Osteoblast (primary cell): ENCODE measurements at regions not wholly inside any gene's neighbourhood (a gene's known extent, or its start where the extent isn't known, plus 50 kb on each side); places are given as distances from the start of the nearest gene placed in this dataset.

Experiments used
- DNase-seq: peaks from one replicate; pipeline ENCODE4 v3.0.0; 2011; ENCODE audit warnings: low spot score, mixed read lengths; ENCODE audit not compliant: insufficient read length; ENCODE audit errors: missing footprints
- H2AFZ ChIP-seq: 2 replicates; pipeline ENCODE4 v1.6.0; 2011; ENCODE audit warnings: mild to moderate bottlenecking, low read length
- H3K27ac ChIP-seq: 2 replicates; pipeline ENCODE4 v1.5.1; 2011; ENCODE audit warnings: mild to moderate bottlenecking, low read depth, low read length, moderate library complexity
- H3K27me3 ChIP-seq: 2 replicates; pipeline ENCODE4 v1.6.0; 2012; ENCODE audit warnings: mild to moderate bottlenecking, control low read depth, inconsistent platforms, low read length, moderate library complexity; ENCODE audit not compliant: insufficient read depth
- H3K36me3 ChIP-seq: 2 replicates; pipeline ENCODE4 v1.5.1; 2011; ENCODE audit warnings: mild to moderate bottlenecking, low read length, control low read depth, moderate library complexity; ENCODE audit not compliant: insufficient read depth
- H3K4me1 ChIP-seq: 2 replicates; pipeline ENCODE4 v1.5.1; 2011; ENCODE audit warnings: mild to moderate bottlenecking, low read length, control low read depth, moderate library complexity; ENCODE audit not compliant: insufficient read depth
- H3K4me2 ChIP-seq: 2 replicates; pipeline ENCODE4 v1.6.0; 2011; ENCODE audit warnings: mild to moderate bottlenecking, low read length; ENCODE audit not compliant: insufficient read depth
- H3K4me3 ChIP-seq: fragments of 200-600 bp; sonication (generic); 3 replicates; pipeline ENCODE4 v1.5.1; 2012; ENCODE audit warnings: mild to moderate bottlenecking, low read length, inconsistent platforms; ENCODE audit not compliant: insufficient read depth
- H3K79me2 ChIP-seq: 2 replicates; pipeline ENCODE4 v1.6.0; 2012; ENCODE audit warnings: mild to moderate bottlenecking, low read length, control low read depth, inconsistent platforms; ENCODE audit not compliant: insufficient read depth
- H3K9me3 ChIP-seq: 2 replicates; pipeline ENCODE4 v1.5.1; 2011; ENCODE audit warnings: low read depth, low read length, control low read depth
- H4K20me1 ChIP-seq: 2 replicates; pipeline ENCODE4 v1.6.0; 2012; ENCODE audit warnings: mild to moderate bottlenecking, low read length, control low read depth; ENCODE audit not compliant: insufficient read depth
- CTCF ChIP-seq: IDR thresholded peaks from 2 replicates; pipeline ENCODE4 v1.5.1; 2011; ENCODE audit warnings: mild to moderate bottlenecking, low read depth, low read length, moderate library complexity; ENCODE audit errors: extremely low read depth

GRCh38 chr2:16121231-16121985 is 181.1 kb downstream of the MYCN start:
- Histone ChIP-seq H3K79me2 (no peaks in the 10 kb centered on the region), H3K4me2 (no peak overlapping the region), H3K4me3 (no peak overlapping the region), H3K4me1 (no peaks in the 10 kb centered on the region), H3K36me3 (no peaks in the 10 kb centered on the region), H3K9me3 (peaks cover 2% of the 10 kb centered on the region), H4K20me1 (no peaks in the 10 kb centered on the region), H2AFZ (no peak overlapping the region), H3K27ac (no peak overlapping the region), H3K27me3 (no peaks in the 10 kb centered on the region)
- DNase-seq: no peak
- TF ChIP-seq CTCF: no peak

GRCh38 chr2:16120591-16121180 is 180.3 kb downstream of the MYCN start:
- Histone ChIP-seq H3K4me3 (no peak overlapping the region), H3K27ac (no peak overlapping the region)
- TF ChIP-seq CTCF: no peak

GRCh38 chr2:16119741-16120140 is 179.4 kb downstream of the MYCN start:
- no peak overlapping the region for H2AFZ ChIP-seq
- no peak overlapping the region for H3K4me3 ChIP-seq
- H3K36me3 ChIP-seq: no peaks in the 10 kb centered on the region

More at GRCh38 chr2:16120591-16121180, 180.3 kb downstream of the MYCN start:
- Histone ChIP-seq H2AFZ (no peak overlapping the region), H3K4me2 (no peak overlapping the region), H3K79me2 (no peaks in the 10 kb centered on the region), H3K27me3 (no peaks in the 10 kb centered on the region), H3K9me3 (peaks cover 2% of the 10 kb centered on the region), H3K36me3 (no peaks in the 10 kb centered on the region), H4K20me1 (no peaks in the 10 kb centered on the region), H3K4me1 (no peaks in the 10 kb centered on the region)
- no peak for DNase-seq

More at GRCh38 chr2:16119741-16120140, 179.4 kb downstream of the MYCN start:
- no peaks in the 10 kb centered on the region for H4K20me1 ChIP-seq
- H3K27me3 ChIP-seq: no peaks in the 10 kb centered on the region
- TF ChIP-seq CTCF: no peak
- H3K79me2 ChIP-seq: no peaks in the 10 kb centered on the region
- H3K27ac ChIP-seq: no peak overlapping the region
- H3K9me3 ChIP-seq: peaks cover 2% of the 10 kb centered on the region
- no peak for DNase-seq
- H3K4me1 ChIP-seq: no peaks in the 10 kb centered on the region
- H3K4me2 ChIP-seq: no peak overlapping the region
